Erythroblast (primary cell): ENCODE measurements at regions not wholly inside any gene's neighbourhood (a gene's known extent, or its start where the extent isn't known, plus 50 kb on each side); places are given as distances from the start of the nearest gene placed in this dataset.

Experiments used
- DNase-seq, 2 experiments: peaks; one replicate each; lab custom pipeline; 2025; lab: John Stamatoyannopoulos, UW
- GATA1 ChIP-seq: IDR thresholded peaks from 2 replicates; pipeline ENCODE4 v1.6.1; 2011; ENCODE audit warnings: low read depth, mild to moderate bottlenecking, control low read depth, low read length, moderate library complexity
- POLR2A ChIP-seq: IDR thresholded peaks from 2 replicates; pipeline ENCODE4 v1.6.1; 2011; ENCODE audit warnings: mild to moderate bottlenecking, low read length

DNA sequence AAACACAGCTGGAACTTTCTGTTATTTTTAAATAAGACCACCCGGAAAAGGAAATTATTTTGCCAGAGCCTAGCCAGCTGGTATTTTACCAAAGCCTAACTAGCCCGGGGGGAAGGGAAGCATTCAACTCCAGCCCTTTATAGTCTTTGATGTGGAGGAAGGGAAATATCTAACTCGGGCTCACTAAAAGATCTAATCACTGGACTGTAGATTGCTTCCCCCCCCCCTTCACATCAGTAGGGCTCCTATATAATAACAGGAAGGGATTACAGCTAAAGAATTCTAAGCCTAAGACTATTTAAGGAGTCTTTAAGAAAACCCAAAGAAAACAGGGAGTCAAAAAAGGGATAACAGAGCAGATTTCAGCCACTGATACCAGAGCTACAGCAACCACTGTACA lies 431.1 kb downstream of the KCNH5 start:
- no peak for DNase-seq

DNA sequence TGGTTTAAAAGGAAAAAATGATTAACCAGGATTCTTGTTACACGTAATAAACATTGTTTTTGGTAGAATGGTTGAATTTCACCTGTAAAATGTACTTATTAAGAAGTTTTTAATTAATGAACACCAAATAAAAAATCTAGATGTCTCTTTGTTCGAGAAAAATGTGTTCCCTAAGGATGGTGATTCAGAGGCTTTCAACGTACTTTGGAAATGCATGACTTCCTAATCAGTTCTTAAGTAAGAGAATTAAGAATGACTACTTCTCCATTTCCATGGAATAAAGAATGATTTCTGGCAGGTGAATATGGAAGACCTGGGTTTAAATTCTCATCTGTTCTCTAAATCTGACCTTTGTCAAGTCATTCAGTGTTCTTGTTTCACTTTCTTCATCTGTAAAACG lies 428.6 kb downstream of the KCNH5 start:
- TF ChIP-seq GATA1 (no peak), POLR2A (no peak)
- no peak for DNase-seq

More for the DNA sequence above, 431.1 kb downstream of the KCNH5 start:
- TF ChIP-seq POLR2A (no peak), GATA1 (no peak)

DNA sequence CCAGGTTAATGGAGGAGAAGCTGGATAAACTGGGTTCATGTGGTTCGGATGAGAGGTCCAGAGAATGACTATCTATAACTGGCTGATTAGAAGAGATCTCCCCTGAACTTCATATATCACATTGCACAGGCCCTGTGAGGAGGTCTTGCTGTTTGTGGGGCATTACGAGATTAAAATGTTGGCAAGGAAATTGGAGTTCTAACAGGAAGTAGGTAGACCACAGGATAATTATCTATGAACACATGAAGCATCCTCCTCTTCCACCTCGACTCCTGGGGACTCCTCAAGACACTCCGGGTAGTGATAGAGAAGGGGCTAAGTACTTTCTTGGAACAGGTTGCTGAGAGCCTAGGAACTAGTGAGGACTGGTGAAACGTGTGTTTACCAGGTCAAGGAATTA lies 418.8 kb downstream of the KCNH5 start:
- DNase-seq: no peak
- TF ChIP-seq POLR2A (no peak), GATA1 (no peak)

DNA sequence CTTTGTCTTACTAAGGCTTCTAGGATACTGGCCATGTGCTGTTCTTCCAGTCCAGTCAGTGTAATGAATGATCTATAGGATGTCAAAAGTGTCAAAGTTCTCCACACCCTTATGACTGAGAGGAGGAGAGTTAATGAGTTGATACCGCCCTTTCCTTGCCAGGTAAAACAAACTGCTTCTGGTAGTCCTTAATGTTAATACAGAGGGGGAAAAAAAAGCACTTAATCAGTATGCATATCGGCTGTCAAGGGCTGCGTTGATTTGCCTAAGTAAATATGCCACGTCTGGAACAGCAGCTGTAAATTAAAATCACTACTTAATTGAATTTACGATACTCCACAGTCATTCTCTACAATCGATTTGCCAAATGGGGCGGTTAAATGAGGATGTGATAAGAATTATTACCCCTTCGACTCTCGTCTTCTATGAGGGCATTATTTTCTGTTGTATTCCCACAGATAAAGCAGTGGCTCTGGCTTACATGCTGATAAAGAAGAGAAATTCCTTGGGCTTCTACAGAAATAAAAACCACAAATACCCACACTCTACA lies 416.0 kb downstream of the KCNH5 start:
- no peak for DNase-seq
- TF ChIP-seq POLR2A (no peak), GATA1 (no peak)

DNA sequence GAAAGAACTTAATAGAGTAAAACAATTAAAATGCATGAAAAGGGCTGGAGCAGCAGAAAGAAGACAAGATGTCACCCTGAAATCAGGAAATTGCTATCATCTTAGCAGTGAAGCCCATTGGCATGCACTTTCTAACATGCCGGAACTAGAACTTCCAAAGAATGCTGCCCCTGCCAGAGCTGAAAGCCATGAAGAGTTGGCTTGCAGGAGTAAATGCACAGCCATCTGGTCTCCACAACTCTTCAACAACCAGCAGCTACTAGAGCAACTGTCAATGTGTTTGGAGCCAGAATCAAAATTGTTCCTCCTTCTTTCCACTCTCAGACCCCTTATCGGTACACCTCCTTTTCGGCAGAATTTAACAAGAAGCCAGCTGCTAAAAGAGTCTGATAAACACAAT lies 414.1 kb downstream of the KCNH5 start:
- TF ChIP-seq GATA1 (no peak), POLR2A (no peak)
- no peak for DNase-seq

DNA sequence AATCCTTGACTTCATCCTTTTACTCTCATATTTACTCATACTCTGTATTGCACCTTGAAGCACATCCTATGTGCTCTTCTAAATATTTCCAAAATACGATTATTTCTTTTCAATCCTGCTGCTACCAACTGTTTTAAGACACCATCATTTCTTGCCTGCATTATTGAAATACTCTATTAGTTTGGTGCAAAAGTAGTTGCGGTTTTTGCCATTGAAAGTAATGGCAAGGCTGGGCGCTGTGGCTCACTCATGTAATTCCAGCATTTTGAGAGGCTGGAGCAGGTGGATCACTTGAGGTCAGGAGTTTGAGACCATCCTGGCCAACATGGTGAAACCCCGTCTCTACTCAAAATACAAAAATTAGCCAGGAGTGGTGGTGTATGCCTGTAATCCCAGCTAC lies 412.5 kb downstream of the KCNH5 start:
- TF ChIP-seq POLR2A (no peak), GATA1 (no peak)
- no peak for DNase-seq

DNA sequence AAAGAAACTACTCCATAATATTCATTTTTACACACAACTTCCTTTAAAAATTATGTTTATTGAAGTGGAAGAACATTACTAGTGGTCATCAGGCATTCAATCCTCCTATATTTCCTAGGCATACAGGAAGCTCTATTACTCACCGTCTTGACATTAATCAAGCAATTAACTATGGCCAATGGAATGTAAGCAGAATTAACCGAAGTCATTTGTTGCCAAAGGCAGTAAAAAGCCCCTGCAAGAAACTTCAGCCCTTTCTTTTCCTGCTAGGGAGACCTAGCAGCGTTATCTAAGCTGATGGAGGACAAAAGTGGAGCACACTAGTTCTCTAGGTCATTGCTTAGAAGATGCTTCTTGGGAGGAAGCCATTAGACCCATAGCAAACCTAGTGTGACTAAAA lies 399.6 kb downstream of the KCNH5 start:
- no peak for DNase-seq
- TF ChIP-seq GATA1: no peak
- no peak for TF ChIP-seq POLR2A
